ENCODE measurements at regions not wholly inside any gene's neighbourhood (a gene's known extent, or its start where the extent isn't known, plus 50 kb on each side); places are given as distances from the start of the nearest gene placed in this dataset.

DNA sequence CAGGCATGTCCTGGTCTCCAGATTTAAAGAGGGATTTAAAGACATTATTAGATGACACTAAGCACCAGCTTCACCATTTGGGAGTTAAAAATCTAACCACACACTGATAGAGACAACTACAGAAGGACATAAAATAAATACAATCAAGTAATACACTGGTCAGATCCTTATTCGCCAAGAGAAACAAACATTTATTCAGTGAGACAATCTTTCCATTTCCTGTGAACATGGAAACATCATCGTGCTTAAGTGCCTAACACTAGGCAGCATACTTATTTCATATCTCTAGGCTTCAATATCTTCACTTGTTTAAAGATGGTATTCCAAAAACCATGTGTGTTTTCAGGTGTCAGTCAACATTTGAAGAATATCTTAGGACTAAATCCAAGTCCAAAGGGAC, 103.6 kb downstream of the AREG start:
- H3K27ac ChIP-seq (ENCODE audit: low read depth, low read length, poor library complexity, severe bottlenecking), result no peak overlapping the region
- H3K79me2 ChIP-seq (ENCODE audit: insufficient read depth, low read depth, low read length), result no peaks in the 10 kb centered on the region
- no peak overlapping the region for H2AFZ ChIP-seq (ENCODE audit: low read length)
- no peaks in the 10 kb centered on the region for H3K36me3 ChIP-seq (ENCODE audit: insufficient read depth, low read length)
- H4K20me1 ChIP-seq (ENCODE audit: insufficient read depth, low read length), result no peaks in the 10 kb centered on the region
- H3K4me3 ChIP-seq (ENCODE audit: low read depth, low read length, poor library complexity, severe bottlenecking), result no peak overlapping the region
- H3K9me3 ChIP-seq (ENCODE audit: low read length), result no peaks in the 10 kb centered on the region
- no peaks in the 10 kb centered on the region for H3K9me2 ChIP-seq (ENCODE audit: insufficient read depth, low read length)
- H3K4me2 ChIP-seq (ENCODE audit: low read length), result no peak overlapping the region
- ChIA-PET POLR2A (interaction anchor here (1.5 kb wide), 1 partner anchor 17 kb away, joined by 3 read pairs; no protein-coding TSS in a partner anchor), CTCF (ENCODE audit: unreplicated experiment) (no interaction called here)
- no TSS peak for BruUV-seq (replicated peaks)
- no peak for DNase-seq (ENCODE audit: low spot score)
- no peaks in the 10 kb centered on the region for H3K4me1 ChIP-seq (ENCODE audit: insufficient read depth, low read length, poor library complexity, severe bottlenecking)
- TF ChIP-seq EZH2phosphoT487 (IDR thresholded peaks at IDR 0.05; ENCODE audit: borderline replicate concordance, low read depth, low read length) (no peak), CTCF (conservative IDR thresholded peaks at IDR 0.05; ENCODE audit: low read length) (no peak)
- intact Hi-C loops (cut with micrococcal nuclease; ENCODE audit: unreplicated experiment), result no loop called here

GRCh38 chr4:74549936-74550335, 105.0 kb downstream of the AREG start:
- H3K79me2 ChIP-seq (ENCODE audit: insufficient read depth, low read depth, low read length), result no peaks in the 10 kb centered on the region
- H3K4me2 ChIP-seq (ENCODE audit: low read length), result no peak overlapping the region
- CTCF ChIA-PET (ENCODE audit: unreplicated experiment), result no interaction called here
- no peak overlapping the region for H3K4me3 ChIP-seq (ENCODE audit: low read depth, low read length, poor library complexity, severe bottlenecking)
- no peak overlapping the region for H3K27ac ChIP-seq (ENCODE audit: low read depth, low read length, poor library complexity, severe bottlenecking)
- no peaks in the 10 kb centered on the region for H4K20me1 ChIP-seq (ENCODE audit: insufficient read depth, low read length)
- no peaks in the 10 kb centered on the region for H3K36me3 ChIP-seq (ENCODE audit: insufficient read depth, low read length)
- no peak for DNase-seq (ENCODE audit: low spot score)
- no peaks in the 10 kb centered on the region for H3K9me3 ChIP-seq (ENCODE audit: low read length)
- TF ChIP-seq CTCF (conservative IDR thresholded peaks at IDR 0.05; ENCODE audit: low read length), result no peak
- no peak for TF ChIP-seq EZH2phosphoT487 (IDR thresholded peaks at IDR 0.05; ENCODE audit: borderline replicate concordance, low read depth, low read length)
- POLR2A ChIA-PET, result interaction anchor here (1.5 kb wide), 1 partner anchor 18 kb away, joined by 3 read pairs; no protein-coding TSS in a partner anchor
- H2AFZ ChIP-seq (ENCODE audit: low read length), result no peak overlapping the region
- intact Hi-C loops (cut with micrococcal nuclease; ENCODE audit: unreplicated experiment), result no loop called here
- BruUV-seq (replicated peaks), result no TSS peak
- H3K4me1 ChIP-seq (ENCODE audit: insufficient read depth, low read length, poor library complexity, severe bottlenecking), result no peaks in the 10 kb centered on the region
- H3K9me2 ChIP-seq (ENCODE audit: insufficient read depth, low read length), result no peaks in the 10 kb centered on the region

DNA sequence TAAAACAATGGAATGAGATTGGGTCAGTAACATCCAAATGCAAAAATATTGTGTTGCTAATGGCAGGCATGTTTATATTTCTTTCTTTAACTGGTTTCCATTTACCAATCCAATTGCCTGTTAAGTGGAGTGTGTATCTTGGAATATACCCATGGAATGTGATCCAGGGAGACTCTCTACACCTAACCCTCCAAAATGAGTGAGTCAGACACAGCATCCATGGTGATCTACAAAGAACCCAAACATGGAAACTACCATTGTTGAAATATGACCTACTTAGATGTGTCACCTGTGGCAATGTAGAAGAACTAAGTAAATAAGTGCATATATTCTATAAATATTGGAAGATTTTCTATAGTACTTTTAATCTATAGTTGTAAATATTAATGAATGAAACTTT, 110.3 kb downstream of the AREG start:
- intact Hi-C loops (cut with micrococcal nuclease; ENCODE audit: unreplicated experiment), result no loop called here
- Histone ChIP-seq H3K27ac (ENCODE audit: low read depth, low read length, poor library complexity, severe bottlenecking) (no peak overlapping the region), H2AFZ (ENCODE audit: low read length) (no peak overlapping the region), H3K4me1 (ENCODE audit: insufficient read depth, low read length, poor library complexity, severe bottlenecking) (no peaks in the 10 kb centered on the region), H3K36me3 (ENCODE audit: insufficient read depth, low read length) (no peaks in the 10 kb centered on the region), H3K79me2 (ENCODE audit: insufficient read depth, low read depth, low read length) (no peaks in the 10 kb centered on the region), H3K9me3 (ENCODE audit: low read length) (0 out of 2 replicates have a peak, but pooled peaks cover 5% of the 10 kb centered on the region), H3K4me3 (ENCODE audit: low read depth, low read length, poor library complexity, severe bottlenecking) (no peak overlapping the region), H3K9me2 (ENCODE audit: insufficient read depth, low read length) (no peaks in the 10 kb centered on the region), H4K20me1 (ENCODE audit: insufficient read depth, low read length) (no peaks in the 10 kb centered on the region), H3K4me2 (ENCODE audit: low read length) (no peak overlapping the region)
- TF ChIP-seq EZH2phosphoT487 (IDR thresholded peaks at IDR 0.05; ENCODE audit: borderline replicate concordance, low read depth, low read length) (no peak), CTCF (conservative IDR thresholded peaks at IDR 0.05; ENCODE audit: low read length) (no peak)
- POLR2A ChIA-PET, result no interaction called here
- BruUV-seq (replicated peaks), result no TSS peak
- CTCF ChIA-PET (ENCODE audit: unreplicated experiment), result no interaction called here
- no peak for DNase-seq (ENCODE audit: low spot score)

Measured in OCI-LY7 (cell line).